ENCODE measurements at regions not wholly inside any gene's neighbourhood (a gene's known extent, or its start where the extent isn't known, plus 50 kb on each side); places are given as distances from the start of the nearest gene placed in this dataset.

DNA sequence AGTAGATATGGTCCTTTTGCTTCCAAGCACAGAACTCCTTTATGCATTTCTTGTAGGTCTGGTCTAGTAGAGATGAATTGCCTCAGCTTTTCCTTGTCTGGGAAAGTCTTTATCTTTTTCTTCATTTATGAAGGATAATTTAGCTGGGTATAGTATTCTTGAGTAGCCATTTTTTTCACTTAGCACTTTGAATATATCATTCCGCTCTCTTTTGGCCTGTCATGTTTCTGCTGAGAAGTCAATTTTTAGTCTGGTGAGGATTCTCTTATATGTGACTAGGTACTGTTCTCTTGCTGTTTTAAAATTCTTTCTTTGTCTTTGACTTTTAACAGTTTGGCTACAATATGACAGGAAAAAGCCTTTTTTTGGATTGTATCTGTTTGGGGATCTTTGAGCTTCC lies 68.6 kb upstream of the IMMP2L start:
- intact Hi-C loops (cut with DNase I): no loop called here
- DNase-seq (no peak), ATAC-seq (no peak)
- Histone ChIP-seq H3K27me3 (no peaks in the 10 kb centered on the region), H3K27ac (no peak overlapping the region), H3K36me3 (no peaks in the 10 kb centered on the region), H3K9me3 (no peaks in the 10 kb centered on the region), H3K4me3 (no peak overlapping the region), H3K4me1 (no peaks in the 10 kb centered on the region)
- WGBS (ENCODE audit: insufficient coverage, low coverage, low lambda C conversion rate, missing lambda C conversion rate): 100% methylated on average over 1 of the region's 1 CpG
- no peak for TF ChIP-seq POLR2A (IDR thresholded peaks at IDR 0.05)
- TF ChIP-seq, protein P1, sequence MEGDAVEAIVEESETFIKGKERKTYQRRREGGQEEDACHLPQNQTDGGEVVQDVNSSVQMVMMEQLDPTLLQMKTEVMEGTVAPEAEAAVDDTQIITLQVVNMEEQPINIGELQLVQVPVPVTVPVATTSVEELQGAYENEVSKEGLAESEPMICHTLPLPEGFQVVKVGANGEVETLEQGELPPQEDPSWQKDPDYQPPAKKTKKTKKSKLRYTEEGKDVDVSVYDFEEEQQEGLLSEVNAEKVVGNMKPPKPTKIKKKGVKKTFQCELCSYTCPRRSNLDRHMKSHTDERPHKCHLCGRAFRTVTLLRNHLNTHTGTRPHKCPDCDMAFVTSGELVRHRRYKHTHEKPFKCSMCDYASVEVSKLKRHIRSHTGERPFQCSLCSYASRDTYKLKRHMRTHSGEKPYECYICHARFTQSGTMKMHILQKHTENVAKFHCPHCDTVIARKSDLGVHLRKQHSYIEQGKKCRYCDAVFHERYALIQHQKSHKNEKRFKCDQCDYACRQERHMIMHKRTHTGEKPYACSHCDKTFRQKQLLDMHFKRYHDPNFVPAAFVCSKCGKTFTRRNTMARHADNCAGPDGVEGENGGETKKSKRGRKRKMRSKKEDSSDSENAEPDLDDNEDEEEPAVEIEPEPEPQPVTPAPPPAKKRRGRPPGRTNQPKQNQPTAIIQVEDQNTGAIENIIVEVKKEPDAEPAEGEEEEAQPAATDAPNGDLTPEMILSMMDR (IDR thresholded peaks at IDR 0.05): no peak

DNA sequence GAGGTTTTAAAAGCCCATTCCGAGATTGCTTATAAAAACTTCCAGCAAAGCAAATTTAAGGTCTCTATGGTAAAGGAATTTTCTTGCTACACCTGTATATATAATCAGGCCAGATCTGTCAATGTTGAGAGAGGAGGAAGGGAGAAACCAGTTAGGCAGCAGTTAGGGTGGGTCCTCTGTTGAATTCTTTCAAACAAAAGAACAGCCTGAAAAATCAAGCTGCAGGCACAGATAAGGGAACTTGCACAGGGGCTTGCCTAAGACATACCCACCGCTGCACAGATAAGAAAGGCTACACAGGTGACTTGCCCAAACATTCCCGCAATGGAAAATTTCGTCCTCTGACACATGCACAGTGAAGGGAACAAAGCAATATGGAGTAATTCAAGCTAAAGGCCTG lies 59.8 kb upstream of the IMMP2L start:
- no peaks in the 10 kb centered on the region for H3K9me3 ChIP-seq
- DNase-seq: no peak
- no peaks in the 10 kb centered on the region for H3K4me1 ChIP-seq
- H3K27me3 ChIP-seq: no peaks in the 10 kb centered on the region
- WGBS (ENCODE audit: insufficient coverage, low coverage, low lambda C conversion rate, missing lambda C conversion rate): 48% methylated on average over 4 of the region's 4 CpGs
- no peak overlapping the region for H3K27ac ChIP-seq
- TF ChIP-seq, protein P1 (IDR thresholded peaks at IDR 0.05): no peak
- no peak for TF ChIP-seq POLR2A (IDR thresholded peaks at IDR 0.05)
- no peak overlapping the region for H3K4me3 ChIP-seq
- ATAC-seq: no peak
- intact Hi-C loops (cut with DNase I): no loop called here
- no peaks in the 10 kb centered on the region for H3K36me3 ChIP-seq

Data from right lobe of liver (tissue), 6 donors.